Loucy (cell line): ENCODE measurements at regions not wholly inside any gene's neighbourhood (a gene's known extent, or its start where the extent isn't known, plus 50 kb on each side); places are given as distances from the start of the nearest gene placed in this dataset.

Experiments
- EZH2phosphoT487 ChIP-seq: fragments of 200-600 bp; IDR thresholded peaks from 2 replicates; pipeline ENCODE4 v1.6.1; 2018; ENCODE audit warnings: antibody characterized with exemption, mild to moderate bottlenecking, moderate library complexity, borderline replicate concordance
- TF ChIP-seq, protein P1 (sequence below): fragments of 200-600 bp; sonication (generic); conservative IDR thresholded peaks from 2 replicates; pipeline ENCODE4 v1.5.1; 2014; ENCODE audit warnings: mild to moderate bottlenecking, antibody characterized with exemption, low read length

DNA sequence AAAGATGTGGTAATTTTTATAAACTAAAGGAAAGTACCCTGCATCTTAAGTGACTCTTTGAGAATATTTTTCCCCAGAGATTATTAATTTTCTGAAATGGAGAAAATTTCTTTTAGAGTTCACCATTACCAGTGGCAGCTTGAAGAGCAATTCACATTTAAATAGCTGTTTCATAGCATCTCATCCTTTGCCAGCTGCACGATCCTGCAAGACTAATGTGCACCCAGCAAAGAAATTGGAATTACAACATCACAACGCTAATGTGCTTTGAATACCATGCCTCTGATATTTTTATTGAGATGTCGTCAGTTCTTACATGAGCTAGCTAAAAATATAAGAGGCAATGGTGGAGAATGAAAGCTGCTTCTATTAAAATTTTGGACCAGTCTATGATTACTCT is 423.5 kb downstream of the TAF11L14 start:
- TF ChIP-seq, protein P1, sequence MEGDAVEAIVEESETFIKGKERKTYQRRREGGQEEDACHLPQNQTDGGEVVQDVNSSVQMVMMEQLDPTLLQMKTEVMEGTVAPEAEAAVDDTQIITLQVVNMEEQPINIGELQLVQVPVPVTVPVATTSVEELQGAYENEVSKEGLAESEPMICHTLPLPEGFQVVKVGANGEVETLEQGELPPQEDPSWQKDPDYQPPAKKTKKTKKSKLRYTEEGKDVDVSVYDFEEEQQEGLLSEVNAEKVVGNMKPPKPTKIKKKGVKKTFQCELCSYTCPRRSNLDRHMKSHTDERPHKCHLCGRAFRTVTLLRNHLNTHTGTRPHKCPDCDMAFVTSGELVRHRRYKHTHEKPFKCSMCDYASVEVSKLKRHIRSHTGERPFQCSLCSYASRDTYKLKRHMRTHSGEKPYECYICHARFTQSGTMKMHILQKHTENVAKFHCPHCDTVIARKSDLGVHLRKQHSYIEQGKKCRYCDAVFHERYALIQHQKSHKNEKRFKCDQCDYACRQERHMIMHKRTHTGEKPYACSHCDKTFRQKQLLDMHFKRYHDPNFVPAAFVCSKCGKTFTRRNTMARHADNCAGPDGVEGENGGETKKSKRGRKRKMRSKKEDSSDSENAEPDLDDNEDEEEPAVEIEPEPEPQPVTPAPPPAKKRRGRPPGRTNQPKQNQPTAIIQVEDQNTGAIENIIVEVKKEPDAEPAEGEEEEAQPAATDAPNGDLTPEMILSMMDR = no peak
- no peak for TF ChIP-seq EZH2phosphoT487
